ENCODE measurements at regions not wholly inside any gene's neighbourhood (a gene's known extent, or its start where the extent isn't known, plus 50 kb on each side); places are given as distances from the start of the nearest gene placed in this dataset.

DNA sequence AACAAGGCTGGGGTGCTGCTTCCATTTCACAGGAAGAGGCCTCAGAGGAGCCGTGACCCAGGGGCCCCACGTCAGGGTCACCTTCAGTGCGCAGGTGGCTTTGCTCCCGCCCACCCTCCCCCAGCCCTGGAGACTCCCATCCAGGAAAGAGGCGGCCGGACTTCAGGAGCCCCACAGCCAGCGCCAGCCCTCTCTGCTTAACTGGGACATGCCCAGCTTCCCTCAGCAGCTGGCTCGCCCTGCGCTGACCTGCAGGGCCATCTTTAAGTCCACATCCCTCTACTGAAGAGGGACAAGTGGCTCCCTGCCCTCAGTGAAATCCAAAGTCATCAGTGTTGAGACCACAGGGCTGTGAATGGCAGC, 141.9 kb upstream of the PPP2R2D start:
- 62% methylated on average over 5 of the region's 9 CpGs for WGBS (ENCODE audit: insufficient coverage)
- peaks cover 7% of the 10 kb centered on the region for H3K4me1 ChIP-seq (ENCODE audit: control insufficient read depth, insufficient read depth, low read length)

DNA sequence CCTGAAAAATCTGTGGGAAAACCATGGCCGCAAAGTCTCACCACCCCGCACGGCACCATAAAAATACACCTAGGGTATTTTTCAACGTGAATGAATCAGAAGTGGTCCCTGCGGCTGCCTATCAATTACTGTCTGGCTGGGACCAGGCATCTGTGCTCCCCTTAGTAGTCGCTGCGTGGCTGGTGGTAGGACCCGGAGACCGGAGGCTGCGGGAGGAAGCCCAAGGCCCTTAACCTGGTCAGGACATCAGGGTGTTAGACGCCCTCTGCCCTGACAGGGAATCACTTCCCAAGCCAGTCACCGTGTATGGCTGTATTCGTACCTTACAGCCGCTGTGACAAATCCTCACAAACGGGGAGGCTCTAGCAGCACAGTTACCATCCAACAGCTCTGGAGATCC, 141.5 kb upstream of the PPP2R2D start:
- Histone ChIP-seq H3K9me3 (ENCODE audit: control insufficient read depth, insufficient read depth, low read length) (no peaks in the 10 kb centered on the region), H3K4me1 (ENCODE audit: control insufficient read depth, insufficient read depth, low read length) (peaks cover 7% of the 10 kb centered on the region), H3K36me3 (ENCODE audit: control insufficient read depth, insufficient read depth, low read length) (no peaks in the 10 kb centered on the region), H3K27me3 (ENCODE audit: control insufficient read depth, insufficient read depth, low read length) (no peaks in the 10 kb centered on the region), H3K4me3 (ENCODE audit: low read depth, low read length) (no peak overlapping the region), H3K27ac (ENCODE audit: low read depth, low read length) (no peak overlapping the region)
- WGBS (ENCODE audit: insufficient coverage): 89% methylated on average over 15 of the region's 15 CpGs
- no peak for DNase-seq (ENCODE audit: low read depth in 4 of 6, low spot score in 6 of 6)

More for the DNA sequence above, 141.9 kb upstream of the PPP2R2D start:
- Histone ChIP-seq H3K36me3 (ENCODE audit: control insufficient read depth, insufficient read depth, low read length) (no peaks in the 10 kb centered on the region), H3K9me3 (ENCODE audit: control insufficient read depth, insufficient read depth, low read length) (no peaks in the 10 kb centered on the region), H3K4me3 (ENCODE audit: low read depth, low read length) (no peak overlapping the region), H3K27me3 (ENCODE audit: control insufficient read depth, insufficient read depth, low read length) (no peaks in the 10 kb centered on the region), H3K27ac (ENCODE audit: low read depth, low read length) (no peak overlapping the region)
- DNase-seq (ENCODE audit: low read depth in 4 of 6, low spot score in 6 of 6): no peak

DNA sequence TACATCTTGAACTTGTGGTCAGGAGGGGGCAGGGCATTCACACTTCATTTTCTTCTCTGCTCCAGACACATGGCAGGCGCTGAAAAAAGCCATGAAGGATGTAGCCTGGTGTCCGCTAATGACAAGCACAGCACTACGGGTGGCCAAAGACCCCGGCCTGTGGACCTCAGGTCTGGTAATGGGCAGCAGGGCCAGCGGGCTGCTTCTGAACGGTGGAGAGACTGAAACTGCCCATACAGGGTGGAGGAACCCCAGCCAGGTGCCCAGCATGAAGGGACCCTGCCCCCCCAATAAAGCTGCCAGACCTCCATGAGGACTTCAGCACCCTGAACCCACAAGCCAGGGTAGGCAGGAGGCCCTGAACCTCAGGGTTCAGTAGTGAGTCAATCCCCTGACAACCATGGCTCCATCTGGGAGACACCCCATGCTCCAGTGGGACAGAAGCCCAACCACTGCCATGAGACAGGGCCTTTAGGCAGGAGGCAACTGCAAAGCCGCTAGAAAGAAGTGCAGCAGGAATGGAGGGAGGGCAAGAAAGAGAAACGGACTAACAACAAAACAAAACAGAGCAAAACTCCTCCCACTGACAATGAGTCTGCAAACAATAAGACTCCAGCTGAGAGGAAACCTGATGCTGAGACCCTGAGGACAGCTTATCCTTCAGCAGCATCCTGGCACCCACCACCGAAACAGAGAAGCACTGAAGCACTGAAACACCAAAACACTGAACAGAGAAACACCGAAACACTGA, 140.2 kb upstream of the PPP2R2D start:
- WGBS (ENCODE audit: insufficient coverage): 70% methylated on average over 9 of the region's 10 CpGs
- Histone ChIP-seq H3K4me1 (ENCODE audit: control insufficient read depth, insufficient read depth, low read length) (peaks cover 7% of the 10 kb centered on the region), H3K4me3 (ENCODE audit: low read depth, low read length) (no peak overlapping the region), H3K9me3 (ENCODE audit: control insufficient read depth, insufficient read depth, low read length) (no peaks in the 10 kb centered on the region), H3K27ac (ENCODE audit: low read depth, low read length) (no peak overlapping the region), H3K27me3 (ENCODE audit: control insufficient read depth, insufficient read depth, low read length) (no peaks in the 10 kb centered on the region), H3K36me3 (ENCODE audit: control insufficient read depth, insufficient read depth, low read length) (no peaks in the 10 kb centered on the region)
- DNase-seq (ENCODE audit: low read depth in 4 of 6, low spot score in 6 of 6): no peak

DNA sequence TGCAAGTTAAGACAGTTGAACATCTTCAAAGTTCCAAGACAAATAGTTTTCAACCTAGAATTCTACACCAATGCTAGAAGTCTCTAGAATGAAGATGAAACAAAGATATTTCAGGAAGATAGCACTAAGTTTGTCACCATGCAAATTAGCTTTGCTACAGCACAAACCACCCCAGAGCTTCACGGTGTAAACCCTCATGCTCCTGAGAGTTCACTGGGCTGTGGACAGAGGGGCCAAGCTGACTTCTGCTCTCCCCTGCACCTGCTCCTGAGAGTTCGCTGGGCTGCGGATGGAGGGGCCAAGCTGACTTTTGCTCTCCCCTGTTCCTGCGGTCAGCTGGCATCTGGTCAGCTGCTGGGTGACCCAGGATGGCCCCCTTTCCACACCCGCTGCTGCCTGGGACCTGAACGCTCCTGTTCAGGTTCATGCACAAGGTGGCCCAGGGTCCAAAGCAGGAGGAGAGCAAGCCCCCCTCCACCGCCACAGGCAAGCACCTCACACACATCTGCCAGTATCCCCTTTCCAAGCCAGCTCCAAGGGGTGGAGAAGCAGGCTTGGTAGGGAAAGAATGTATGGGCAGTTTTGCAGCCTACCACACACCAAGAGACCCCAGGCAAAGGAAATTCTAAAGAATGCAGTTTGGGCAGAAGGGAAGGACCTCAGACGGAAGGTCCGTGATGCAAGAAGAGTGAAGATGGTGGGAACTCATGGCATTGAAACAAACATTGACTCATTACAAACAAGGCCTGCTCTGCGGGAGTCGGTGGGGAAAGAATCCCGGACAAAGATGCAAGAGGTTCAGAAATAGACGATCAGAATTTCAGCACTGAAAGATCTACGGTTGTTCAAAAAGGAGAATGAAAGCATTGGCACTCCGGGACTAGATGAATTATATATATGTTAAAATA, 137.8 kb upstream of the PPP2R2D start:
- Histone ChIP-seq H3K4me3 (ENCODE audit: low read depth, low read length) (no peak overlapping the region), H3K36me3 (ENCODE audit: control insufficient read depth, insufficient read depth, low read length) (no peaks in the 10 kb centered on the region), H3K27ac (ENCODE audit: low read depth, low read length) (no peak overlapping the region), H3K9me3 (ENCODE audit: control insufficient read depth, insufficient read depth, low read length) (no peaks in the 10 kb centered on the region), H3K27me3 (ENCODE audit: control insufficient read depth, insufficient read depth, low read length) (no peaks in the 10 kb centered on the region), H3K4me1 (ENCODE audit: control insufficient read depth, insufficient read depth, low read length) (peaks cover 7% of the 10 kb centered on the region)
- DNase-seq (ENCODE audit: low read depth in 4 of 6, low spot score in 6 of 6): no peak
- WGBS (ENCODE audit: insufficient coverage): 91% methylated on average over 6 of the region's 15 CpGs

DNA sequence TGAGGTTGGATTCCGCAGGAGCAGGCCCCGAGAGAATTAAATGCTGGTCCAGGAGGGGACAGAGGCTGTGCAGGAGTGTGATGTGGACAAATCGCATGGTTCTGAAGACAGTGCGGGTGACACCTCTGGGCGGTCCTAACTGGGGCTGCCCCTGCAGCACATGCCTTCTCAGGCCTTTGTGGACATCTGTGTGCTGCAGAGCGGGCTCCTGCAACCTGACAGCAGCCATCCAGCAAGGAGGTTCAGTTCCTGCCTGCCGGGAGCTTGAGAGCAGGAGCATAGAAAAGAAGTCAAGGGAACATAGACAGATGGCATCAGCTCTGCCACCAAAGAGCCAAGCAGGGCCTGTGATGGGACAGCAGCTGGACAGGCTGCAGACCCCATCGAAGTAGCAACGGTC, 135.9 kb upstream of the PPP2R2D start:
- no peaks in the 10 kb centered on the region for H3K9me3 ChIP-seq (ENCODE audit: control insufficient read depth, insufficient read depth, low read length)
- 89% methylated on average over 9 of the region's 9 CpGs for WGBS (ENCODE audit: insufficient coverage)
- H3K4me3 ChIP-seq (ENCODE audit: low read depth, low read length): no peak overlapping the region
- no peaks in the 10 kb centered on the region for H3K36me3 ChIP-seq (ENCODE audit: control insufficient read depth, insufficient read depth, low read length)
- H3K27me3 ChIP-seq (ENCODE audit: control insufficient read depth, insufficient read depth, low read length): no peaks in the 10 kb centered on the region
- no peak for DNase-seq (ENCODE audit: low read depth in 4 of 6, low spot score in 6 of 6)
- peaks cover 2% of the 10 kb centered on the region for H3K4me1 ChIP-seq (ENCODE audit: control insufficient read depth, insufficient read depth, low read length)
- H3K27ac ChIP-seq (ENCODE audit: low read depth, low read length): no peak overlapping the region

DNA sequence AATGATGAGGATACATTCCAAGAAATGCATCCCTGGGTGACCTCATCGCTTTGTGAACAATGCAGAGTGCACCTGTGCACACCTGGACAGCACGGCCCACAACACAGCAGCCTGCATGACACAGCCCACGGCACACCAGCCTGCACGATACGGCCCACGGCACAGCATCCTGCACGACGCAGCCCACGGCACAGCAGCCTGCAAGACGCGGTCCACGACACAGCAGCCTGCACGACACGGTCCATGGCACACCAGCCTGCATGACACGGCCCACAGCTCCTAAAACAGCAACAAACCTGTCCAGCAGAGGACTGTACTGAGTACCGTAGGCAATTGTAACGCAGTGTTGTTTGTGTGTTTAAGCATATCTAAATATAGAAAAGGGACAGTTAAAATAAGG, 134.7 kb upstream of the PPP2R2D start:
- Histone ChIP-seq H3K4me3 (ENCODE audit: low read depth, low read length) (no peak overlapping the region), H3K9me3 (ENCODE audit: control insufficient read depth, insufficient read depth, low read length) (no peaks in the 10 kb centered on the region), H3K27ac (ENCODE audit: low read depth, low read length) (no peak overlapping the region), H3K4me1 (ENCODE audit: control insufficient read depth, insufficient read depth, low read length) (peaks cover 6% of the 10 kb centered on the region), H3K27me3 (ENCODE audit: control insufficient read depth, insufficient read depth, low read length) (no peaks in the 10 kb centered on the region), H3K36me3 (ENCODE audit: control insufficient read depth, insufficient read depth, low read length) (no peaks in the 10 kb centered on the region)
- WGBS (ENCODE audit: insufficient coverage): over 99% methylated on average over 9 of the region's 17 CpGs
- DNase-seq (ENCODE audit: low read depth in 4 of 6, low spot score in 6 of 6): no peak

DNA sequence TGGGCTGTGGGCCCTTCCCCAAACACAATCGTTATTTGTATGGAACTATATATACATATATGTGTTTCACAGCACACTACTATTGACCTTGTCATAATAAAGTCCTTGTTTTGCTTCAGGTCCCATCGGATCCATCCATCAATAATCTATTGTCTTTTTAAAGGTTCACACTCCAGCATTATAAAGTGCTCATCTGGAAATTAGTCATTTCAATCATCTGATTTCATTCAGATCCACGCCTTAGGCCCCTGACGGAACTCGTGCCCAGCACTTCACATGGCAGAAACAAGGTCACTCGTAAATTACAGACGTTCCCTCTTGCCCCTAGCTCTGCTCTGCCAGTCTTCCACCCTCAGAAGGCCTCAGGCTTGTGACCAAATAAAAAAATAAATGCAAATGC, 133.1 kb upstream of the PPP2R2D start:
- no peak for DNase-seq (ENCODE audit: low read depth in 4 of 6, low spot score in 6 of 6)
- WGBS (ENCODE audit: insufficient coverage): 80% methylated on average over 6 of the region's 7 CpGs
- Histone ChIP-seq H3K27ac (ENCODE audit: low read depth, low read length) (no peak overlapping the region), H3K36me3 (ENCODE audit: control insufficient read depth, insufficient read depth, low read length) (no peaks in the 10 kb centered on the region), H3K4me1 (ENCODE audit: control insufficient read depth, insufficient read depth, low read length) (peaks cover 11% of the 10 kb centered on the region), H3K9me3 (ENCODE audit: control insufficient read depth, insufficient read depth, low read length) (no peaks in the 10 kb centered on the region), H3K27me3 (ENCODE audit: control insufficient read depth, insufficient read depth, low read length) (no peaks in the 10 kb centered on the region), H3K4me3 (ENCODE audit: low read depth, low read length) (no peak overlapping the region)

DNA sequence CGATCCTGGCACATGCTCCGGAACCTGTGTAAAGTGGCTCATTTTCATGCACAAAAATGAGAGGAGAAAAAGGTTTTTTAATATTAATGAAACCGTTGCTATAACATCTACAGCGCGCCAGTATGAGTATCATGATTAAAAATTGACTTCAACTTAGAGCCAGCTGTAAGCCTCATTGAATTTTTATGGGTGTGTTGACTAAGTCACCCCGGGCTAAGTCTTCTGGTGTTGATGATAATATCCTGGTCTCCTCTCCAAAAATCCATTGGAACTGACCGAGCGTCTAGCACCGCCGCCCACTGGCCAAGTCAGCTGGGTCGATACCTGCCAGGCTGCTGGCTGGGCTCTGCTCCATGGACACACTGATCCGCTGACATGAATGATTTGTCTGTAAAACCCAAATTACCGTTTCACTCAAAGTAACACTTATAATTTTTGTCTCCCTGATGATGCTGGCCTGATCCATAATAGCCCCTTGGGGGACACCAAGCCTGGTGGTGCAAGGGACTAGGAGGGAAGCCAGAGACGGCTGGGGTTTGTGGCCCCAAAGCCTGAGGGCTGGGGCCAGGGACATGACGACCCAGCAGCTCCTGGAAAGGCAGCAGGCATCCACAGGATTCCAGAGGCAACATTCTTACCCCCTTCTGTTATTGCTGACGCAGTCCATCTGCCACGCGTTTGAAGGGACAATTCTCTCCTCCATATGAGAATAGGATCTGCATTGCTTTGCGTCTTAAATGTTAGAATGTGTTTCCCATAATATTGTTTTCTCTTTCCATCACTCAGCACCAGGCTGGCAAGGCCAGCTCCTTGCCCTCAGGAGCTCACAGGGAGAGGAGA, 131.0 kb upstream of the PPP2R2D start:
- Histone ChIP-seq H3K9me3 (ENCODE audit: control insufficient read depth, insufficient read depth, low read length) (no peaks in the 10 kb centered on the region), H3K4me3 (ENCODE audit: low read depth, low read length) (no peak overlapping the region), H3K4me1 (ENCODE audit: control insufficient read depth, insufficient read depth, low read length) (peaks cover 24% of the 10 kb centered on the region), H3K27ac (ENCODE audit: low read depth, low read length) (no peak overlapping the region), H3K36me3 (ENCODE audit: control insufficient read depth, insufficient read depth, low read length) (no peaks in the 10 kb centered on the region), H3K27me3 (ENCODE audit: control insufficient read depth, insufficient read depth, low read length) (no peaks in the 10 kb centered on the region)
- 66% methylated on average over 12 of the region's 19 CpGs for WGBS (ENCODE audit: insufficient coverage)
- DNase-seq (ENCODE audit: low read depth in 4 of 6, low spot score in 6 of 6): peak in 2 of 6 donors; percentile 45 to 82

DNA sequence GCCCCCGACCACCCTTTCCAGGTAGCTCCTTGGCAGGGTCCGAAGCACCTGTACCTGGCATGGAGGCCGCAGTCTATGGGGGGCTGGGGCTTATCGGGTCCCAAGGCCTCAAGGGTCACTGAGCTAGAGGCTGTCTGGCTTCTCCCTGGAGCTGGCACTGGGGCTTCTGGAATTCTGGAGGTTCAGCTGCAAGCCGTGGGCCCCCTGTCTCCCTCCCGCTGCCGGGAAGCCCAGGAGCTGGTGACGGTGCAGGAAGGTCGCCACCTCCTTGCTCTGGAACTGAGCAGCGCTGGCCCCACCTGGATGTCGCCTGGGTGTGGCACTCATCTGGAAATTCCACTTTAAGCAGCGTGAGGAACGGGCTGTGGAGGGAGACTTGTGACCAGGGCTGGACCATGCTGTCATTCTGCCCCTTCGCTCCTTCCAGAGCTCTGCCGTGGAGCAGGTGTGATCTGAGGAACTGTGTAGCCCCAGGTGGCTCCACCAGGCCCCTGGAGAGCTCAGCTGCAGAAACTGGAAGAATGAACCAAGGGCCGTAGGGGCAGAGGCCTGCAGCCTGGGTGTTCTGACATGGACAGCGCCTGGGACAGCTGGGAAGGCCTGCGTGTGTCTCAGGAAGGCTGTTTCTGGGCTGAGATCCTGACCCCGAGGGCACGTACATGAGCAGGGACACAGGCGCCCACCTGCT, 129.7 kb upstream of the PPP2R2D start:
- Histone ChIP-seq H3K9me3 (ENCODE audit: control insufficient read depth, insufficient read depth, low read length) (no peaks in the 10 kb centered on the region), H3K27ac (ENCODE audit: low read depth, low read length) (no peak overlapping the region)
- 89% methylated on average over 21 of the region's 21 CpGs for WGBS (ENCODE audit: insufficient coverage)

More for the DNA sequence above, 129.7 kb upstream of the PPP2R2D start:
- DNase-seq (ENCODE audit: low read depth in 4 of 6, low spot score in 6 of 6): no peak
- no peaks in the 10 kb centered on the region for H3K36me3 ChIP-seq (ENCODE audit: control insufficient read depth, insufficient read depth, low read length)
- peaks cover 27% of the 10 kb centered on the region for H3K4me1 ChIP-seq (ENCODE audit: control insufficient read depth, insufficient read depth, low read length)
- H3K4me3 ChIP-seq (ENCODE audit: low read depth, low read length): no peak overlapping the region
- peaks cover 2% of the 10 kb centered on the region for H3K27me3 ChIP-seq (ENCODE audit: control insufficient read depth, insufficient read depth, low read length)
